ENCODE measurements at regions not wholly inside any gene's neighbourhood (a gene's known extent, or its start where the extent isn't known, plus 50 kb on each side); places are given as distances from the start of the nearest gene placed in this dataset.
"Not testable (repeated sequence)": the region's sequence is repeated elsewhere in the genome, so short reads cannot be mapped to it uniquely, and the experiment has no call there.

DNA sequence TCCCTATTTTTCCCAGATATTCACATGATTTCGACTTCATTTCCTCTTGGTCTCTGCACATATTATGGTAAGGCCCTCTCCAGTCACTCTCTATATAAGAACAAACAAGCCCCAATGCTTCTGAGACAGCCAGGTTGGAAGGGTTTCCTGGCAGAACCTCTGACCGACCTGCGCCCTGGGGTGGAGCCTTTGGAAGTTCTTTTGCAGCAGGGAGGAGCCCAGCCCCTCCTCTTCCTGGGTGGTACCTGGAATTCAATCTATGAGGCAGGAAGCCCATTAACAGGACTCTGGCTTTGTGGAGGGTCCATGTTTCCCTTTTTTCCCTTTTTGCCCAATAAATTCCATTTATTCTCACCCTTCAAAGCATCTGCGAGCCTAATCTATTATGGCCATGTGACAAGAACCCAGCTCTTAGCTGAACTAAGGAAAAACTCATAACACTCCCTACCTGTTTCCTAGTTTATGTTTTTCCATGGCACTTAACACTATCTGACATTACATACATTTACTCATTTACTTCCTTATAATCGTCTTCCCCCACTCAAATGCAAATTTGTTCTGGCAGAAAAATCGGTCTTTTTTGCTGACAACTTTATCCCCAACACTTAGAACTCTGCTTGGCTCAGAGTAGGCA is 92.5 kb upstream of the FRMD4A start:
- no peak for DNase-seq

- DNase-seq, result no peak
These were observed 91.7 kb upstream of the FRMD4A start for GRCh38 chr10:14422431-14422830.

DNA sequence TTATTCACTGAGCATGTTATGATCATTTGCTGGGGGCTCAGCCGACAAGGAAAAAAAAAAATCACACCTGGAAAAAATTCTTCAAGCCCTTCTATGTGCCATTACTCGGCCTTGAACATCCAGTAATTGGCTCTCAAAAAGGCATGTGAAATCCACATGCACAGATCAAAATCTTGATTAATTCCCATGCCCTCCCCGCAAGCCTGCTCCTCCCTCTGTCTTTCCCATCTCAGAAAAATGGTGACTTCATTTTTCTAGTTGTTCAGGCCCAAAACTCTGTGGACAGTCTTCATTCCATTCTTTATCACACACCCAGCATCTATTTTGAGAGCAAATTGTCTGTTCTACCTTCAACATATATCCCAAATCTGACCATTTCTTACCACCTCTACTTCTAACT is 91.2 kb upstream of the FRMD4A start:
- no peak for DNase-seq

- not testable (repeated sequence) for DNase-seq
These were observed 86.6 kb upstream of the FRMD4A start for GRCh38 chr10:14417336-14417735.

GRCh38 chr10:14416308-14416700 is 85.6 kb upstream of the FRMD4A start:
- no peak for DNase-seq

DNA sequence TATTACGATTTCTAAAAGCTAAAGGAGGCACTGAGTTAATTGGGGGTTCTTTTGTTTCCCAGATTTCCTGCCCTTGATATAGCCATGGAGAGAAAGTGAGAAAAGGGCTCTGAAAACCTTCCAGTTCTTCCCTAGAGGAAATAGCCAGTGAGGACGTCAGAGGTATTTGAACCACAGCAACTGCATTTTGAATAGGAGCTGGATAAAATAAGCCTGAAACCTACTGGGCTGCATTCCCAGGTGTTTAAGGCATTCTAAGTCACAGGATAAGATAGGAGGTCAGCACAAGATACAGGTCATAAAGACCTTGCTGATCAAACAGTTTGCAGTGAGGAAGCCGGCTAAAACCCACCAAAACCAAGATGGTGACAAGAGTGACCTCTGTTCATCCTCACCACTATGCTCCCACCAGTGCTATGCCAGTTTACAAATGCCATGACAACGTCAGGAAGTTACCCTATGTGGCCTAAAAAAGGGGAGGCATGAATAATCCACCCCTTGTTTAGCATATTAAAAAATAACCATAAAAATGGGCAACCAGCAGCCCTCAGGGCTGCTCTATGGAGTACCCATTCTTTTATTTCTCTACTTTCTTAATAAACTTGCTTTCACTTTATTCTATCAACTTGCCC is 85.1 kb upstream of the FRMD4A start:
- no peak for DNase-seq

DNA sequence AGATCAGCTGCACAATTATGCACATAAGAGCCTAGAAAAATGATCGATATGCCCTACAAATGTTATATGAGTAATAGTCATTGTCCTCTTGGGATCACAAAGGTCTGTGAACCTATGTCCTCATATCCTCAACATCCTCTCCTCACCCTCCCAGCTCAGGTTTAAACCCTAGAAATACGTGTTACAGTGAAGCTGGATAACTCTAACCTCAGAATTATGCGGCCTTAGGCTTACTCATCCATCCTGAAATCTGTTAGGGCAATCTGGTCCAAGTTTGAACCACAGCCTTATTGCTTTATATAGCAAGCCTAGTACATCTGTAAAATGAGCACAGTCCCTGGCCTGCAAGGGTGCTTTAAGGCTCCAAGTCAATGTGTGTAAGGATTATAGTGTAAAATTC is 84.2 kb upstream of the FRMD4A start:
- no peak for DNase-seq

GRCh38 chr10:14413523-14413922 is 82.8 kb upstream of the FRMD4A start:
- no peak for DNase-seq

DNA sequence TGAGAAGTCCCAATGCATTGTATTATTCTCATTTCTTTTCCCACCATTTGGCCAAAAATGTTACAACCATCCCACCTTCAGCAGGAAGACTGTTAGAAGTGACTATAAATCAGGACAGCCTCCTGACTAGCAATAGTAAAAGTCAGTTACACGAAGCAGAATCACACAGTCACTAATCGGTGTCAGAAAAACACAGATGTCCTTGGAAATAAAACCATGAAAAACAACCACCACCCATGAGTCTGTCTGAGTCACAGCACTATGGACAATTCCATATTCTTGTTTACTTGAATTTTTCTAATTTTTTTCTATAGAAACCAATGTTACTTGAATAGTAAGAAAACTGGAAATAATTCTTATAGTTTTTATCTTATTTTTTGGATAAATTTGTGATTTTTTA is 81.9 kb upstream of the FRMD4A start:
- no peak for DNase-seq

GRCh38 chr10:14409856-14410458 is 79.2 kb upstream of the FRMD4A start:
- DNase-seq, result no peak

DNA sequence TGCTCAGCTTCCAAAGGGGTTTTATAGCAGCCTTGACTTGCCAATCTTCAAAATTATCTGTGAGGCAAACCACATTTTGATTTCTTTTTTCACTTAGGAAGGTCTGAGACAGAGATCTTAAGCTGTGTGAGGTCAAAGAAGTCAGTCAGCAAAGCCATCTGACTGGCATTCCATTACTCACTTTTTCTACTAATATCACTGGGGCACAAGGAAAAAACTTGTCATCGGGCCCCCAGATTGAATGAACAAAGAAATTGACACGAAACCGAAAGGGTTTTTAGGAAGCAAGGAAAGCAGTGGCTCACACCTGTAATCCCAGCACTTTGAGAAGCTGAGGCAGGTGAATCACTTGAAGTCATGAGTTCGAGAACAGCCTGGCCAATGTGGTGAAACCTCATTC is 78.5 kb upstream of the FRMD4A start:
- DNase-seq, result no peak

GRCh38 chr10:14408139-14408538 is 77.4 kb upstream of the FRMD4A start:
- no peak for DNase-seq

- no peak for DNase-seq
These were observed 76.8 kb upstream of the FRMD4A start for GRCh38 chr10:14407567-14407966.

- DNase-seq, result no peak
These were observed 74.6 kb upstream of the FRMD4A start for GRCh38 chr10:14405076-14406065.

DNA sequence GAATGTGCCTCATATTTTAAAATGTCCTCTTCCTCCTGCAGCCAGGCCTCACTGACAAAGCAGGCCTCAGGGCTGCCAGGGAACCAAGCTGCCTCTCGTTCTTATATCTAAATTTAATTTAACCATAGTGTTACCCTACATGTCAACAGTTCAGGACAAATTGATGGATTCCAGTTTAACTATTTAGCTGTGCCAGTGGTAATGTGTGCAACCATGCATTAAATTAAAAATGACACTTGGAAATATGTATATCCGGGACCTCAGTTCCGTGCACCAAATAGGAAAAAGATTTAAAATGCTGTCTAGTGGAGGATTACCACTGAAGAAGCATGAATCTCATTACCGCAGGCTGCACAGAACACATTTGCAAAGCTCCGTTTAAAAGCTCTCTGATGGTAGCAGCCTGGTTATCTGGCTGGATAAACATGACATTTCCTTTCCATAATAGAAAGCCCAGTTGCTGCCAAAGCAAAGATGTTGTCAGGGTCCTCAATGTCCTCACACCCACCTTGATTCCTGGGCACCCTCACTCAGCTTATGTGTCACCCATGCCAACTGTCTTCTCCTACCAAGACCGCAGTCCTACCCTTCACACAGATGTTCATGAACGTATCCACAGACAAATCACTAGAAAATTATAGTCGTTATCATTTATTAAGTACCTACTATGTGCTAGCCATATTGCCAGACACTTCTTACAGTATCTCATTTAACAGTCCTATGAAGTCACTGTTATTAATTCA is 73.3 kb upstream of the FRMD4A start:
- no peak for DNase-seq

- DNase-seq, result no peak
These were observed 72.6 kb upstream of the FRMD4A start for GRCh38 chr10:14403359-14403758.

GRCh38 chr10:14399641-14400040 is 68.9 kb upstream of the FRMD4A start:
- no peak for DNase-seq

GRCh38 chr10:14397066-14397465 is 66.3 kb upstream of the FRMD4A start:
- DNase-seq, result no peak

- DNase-seq, result no peak
These were observed 65.8 kb upstream of the FRMD4A start for GRCh38 chr10:14396411-14397048.

GRCh38 chr10:14394179-14394578 is 63.5 kb upstream of the FRMD4A start:
- no peak for DNase-seq

- DNase-seq, result no peak
These were observed 60.6 kb upstream of the FRMD4A start for GRCh38 chr10:14391342-14391741.

DNA sequence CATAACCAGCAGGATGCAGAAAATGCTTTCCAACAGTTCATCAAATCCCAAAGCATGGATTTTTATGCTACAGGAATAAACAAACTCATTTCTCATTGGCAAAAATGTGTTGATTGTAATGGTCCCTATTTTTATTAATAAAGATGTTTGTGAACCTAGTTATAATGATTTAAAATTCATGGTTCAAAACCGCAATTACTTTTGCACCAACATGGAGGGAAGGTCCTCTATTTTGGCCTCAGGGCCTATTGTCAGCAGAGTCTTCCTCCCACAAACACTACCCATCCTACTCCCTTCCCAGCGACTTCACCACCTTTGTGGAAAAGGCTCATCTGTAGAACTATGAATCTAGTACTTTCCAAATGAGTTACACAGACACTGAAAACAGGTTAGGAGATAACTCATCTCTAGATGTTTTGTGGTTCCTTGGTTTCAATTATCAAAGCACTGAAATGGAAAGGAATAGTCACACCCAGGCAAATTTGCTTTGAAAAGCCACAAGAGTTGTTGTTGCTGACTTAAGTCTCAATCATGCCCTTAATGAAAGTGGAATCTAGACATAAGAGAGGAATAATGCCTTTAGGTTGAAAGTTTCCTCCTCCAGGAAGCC is 59.4 kb upstream of the FRMD4A start:
- DNase-seq, result no peak
